ENCODE measurements at regions not wholly inside any gene's neighbourhood (a gene's known extent, or its start where the extent isn't known, plus 50 kb on each side); places are given as distances from the start of the nearest gene placed in this dataset.

DNA sequence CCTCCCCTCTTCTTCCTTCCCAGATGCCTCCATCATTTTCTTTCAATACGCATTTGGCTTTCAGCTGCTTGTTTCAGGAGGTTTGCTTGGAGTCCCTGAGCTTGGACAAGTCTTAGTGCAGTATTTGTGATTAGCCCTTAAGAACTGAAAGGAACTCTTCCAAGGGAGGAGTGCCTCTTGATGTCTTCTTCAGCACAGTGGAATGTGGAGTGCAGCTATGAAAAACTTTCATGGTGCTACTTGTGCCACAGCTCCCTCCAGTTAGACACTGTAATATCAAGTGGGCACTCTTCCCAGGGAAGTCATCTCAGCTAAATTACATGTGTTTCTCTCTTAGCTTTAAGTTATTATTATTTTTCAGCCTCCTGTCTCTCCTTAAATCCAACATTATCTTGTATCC is 173.1 kb downstream of the NECTIN3 start:
- H3K27me3 Mint-ChIP-seq (ENCODE audit: low read depth in 2 of 2) = no peaks in the 10 kb centered on the region
- H3K9me3 Mint-ChIP-seq = peaks cover 0 to 3% of the 10 kb centered on the region in 2 donors
- H3K4me1 Mint-ChIP-seq = peaks cover 9 to 17% of the 10 kb centered on the region in 2 donors
- Histone ChIP-seq H3K4me1 (ENCODE audit: control insufficient read depth, insufficient read depth, low read length) (no peaks in the 10 kb centered on the region), H3K9me3 (ENCODE audit: control insufficient read depth, insufficient read depth, low read length) (peaks cover 10% of the 10 kb centered on the region), H3K27me3 (ENCODE audit: control insufficient read depth, insufficient read depth, low read length) (no peaks in the 10 kb centered on the region), H3K27ac (ENCODE audit: low read length) (no peak overlapping the region), H3K36me3 (ENCODE audit: control insufficient read depth, insufficient read depth, low read length) (no peaks in the 10 kb centered on the region), H3K4me3 (ENCODE audit: low read length) (no peak overlapping the region)
- no peak overlapping the region for H3K27ac Mint-ChIP-seq
- ATAC-seq (no peak), DNase-seq (no peak)
- no peak for TF ChIP-seq CTCF (IDR thresholded peaks at IDR 0.05)
- no peak overlapping the region for H3K4me3 Mint-ChIP-seq
- no peaks in the 10 kb centered on the region for H3K36me3 Mint-ChIP-seq
- intact Hi-C loops (cut with micrococcal nuclease) = no loop called here
- WGBS (ENCODE audit: insufficient coverage) = 86% methylated on average over 1 of the region's 1 CpG

DNA sequence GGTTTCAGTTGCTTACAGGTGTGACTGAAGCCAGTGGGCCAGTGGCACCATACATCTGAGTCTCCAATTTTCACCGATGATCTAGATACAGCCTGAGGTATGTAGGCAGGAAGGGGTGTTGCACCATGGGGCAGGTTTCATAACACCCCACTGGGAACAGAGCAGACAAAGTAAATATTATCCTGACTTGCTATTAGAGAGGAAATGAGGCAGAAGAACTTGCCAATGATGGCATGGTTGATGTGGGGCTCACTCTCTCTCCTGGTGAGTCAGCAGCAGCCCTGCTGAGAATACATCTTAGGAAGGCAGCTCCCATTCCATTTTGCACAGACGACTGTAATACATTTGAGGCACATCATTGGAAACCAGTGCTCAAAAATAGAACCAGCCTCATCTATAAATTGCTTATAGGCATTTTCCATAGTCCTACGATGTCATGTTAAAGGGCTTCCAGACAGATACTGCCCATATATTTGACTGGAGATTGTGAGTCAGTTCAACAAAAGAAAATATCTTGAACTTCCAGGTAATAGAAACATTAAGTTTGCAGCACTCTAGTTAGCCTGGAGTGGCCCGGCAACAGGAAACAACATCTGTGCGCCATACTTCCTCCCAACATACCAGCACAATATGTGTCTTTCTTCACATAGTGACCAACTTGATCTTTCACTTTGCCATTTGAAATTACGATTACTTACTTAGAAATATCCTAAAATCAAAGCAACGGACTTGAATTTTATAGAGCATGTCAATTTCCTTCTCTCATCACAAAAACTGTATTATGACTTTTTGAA is 175.5 kb downstream of the NECTIN3 start:
- intact Hi-C loops (cut with micrococcal nuclease) = no loop called here
- WGBS (ENCODE audit: insufficient coverage) = 71% methylated on average over 6 of the region's 7 CpGs

GRCh38 chr3:111248406-111248805 is 176.8 kb downstream of the NECTIN3 start:
- peaks cover 0 to 2% of the 10 kb centered on the region in 2 donors for H3K27me3 Mint-ChIP-seq (ENCODE audit: low read depth in 2 of 2)
- no peaks in the 10 kb centered on the region for H3K9me3 ChIP-seq (ENCODE audit: control insufficient read depth, insufficient read depth, low read length)
- no peak for DNase-seq

More for the DNA sequence above, 175.5 kb downstream of the NECTIN3 start:
- no peak overlapping the region for H3K4me3 ChIP-seq (ENCODE audit: low read length)
- no peaks in the 10 kb centered on the region for H3K36me3 ChIP-seq (ENCODE audit: control insufficient read depth, insufficient read depth, low read length)
- no peaks in the 10 kb centered on the region for H3K27me3 ChIP-seq (ENCODE audit: control insufficient read depth, insufficient read depth, low read length)
- H3K27ac ChIP-seq (ENCODE audit: low read length) = no peak overlapping the region
- no peak for DNase-seq
- Mint-ChIP-seq H3K4me1 (peaks cover 9 to 15% of the 10 kb centered on the region in 2 donors), H3K9me3 (peaks cover 0 to 3% of the 10 kb centered on the region in 2 donors), H3K27me3 (ENCODE audit: low read depth in 2 of 2) (peaks cover 0 to 2% of the 10 kb centered on the region in 2 donors), H3K27ac (no peak overlapping the region), H3K36me3 (no peaks in the 10 kb centered on the region), H3K4me3 (no peak overlapping the region)
- H3K4me1 ChIP-seq (ENCODE audit: control insufficient read depth, insufficient read depth, low read length) = no peaks in the 10 kb centered on the region
- no peak for ATAC-seq
- peaks cover 10% of the 10 kb centered on the region for H3K9me3 ChIP-seq (ENCODE audit: control insufficient read depth, insufficient read depth, low read length)
- no peak for TF ChIP-seq CTCF (IDR thresholded peaks at IDR 0.05)

More at GRCh38 chr3:111248406-111248805, 176.8 kb downstream of the NECTIN3 start:
- H3K9me3 Mint-ChIP-seq = peaks cover 0 to 3% of the 10 kb centered on the region in 2 donors
- no peak for TF ChIP-seq CTCF (IDR thresholded peaks at IDR 0.05)
- Histone ChIP-seq H3K27ac (ENCODE audit: low read length) (no peak overlapping the region), H3K36me3 (ENCODE audit: control insufficient read depth, insufficient read depth, low read length) (no peaks in the 10 kb centered on the region), H3K4me1 (ENCODE audit: control insufficient read depth, insufficient read depth, low read length) (no peaks in the 10 kb centered on the region), H3K27me3 (ENCODE audit: control insufficient read depth, insufficient read depth, low read length) (no peaks in the 10 kb centered on the region), H3K4me3 (ENCODE audit: low read length) (no peak overlapping the region)
- peaks cover 18 to 27% of the 10 kb centered on the region in 2 donors for H3K4me1 Mint-ChIP-seq
- H3K4me3 Mint-ChIP-seq = no peak overlapping the region
- intact Hi-C loops (cut with micrococcal nuclease) = no loop called here
- no peaks in the 10 kb centered on the region for H3K36me3 Mint-ChIP-seq
- ATAC-seq = no peak
- WGBS (ENCODE audit: insufficient coverage) = no CpG with 5 or more reads among the region's 1 CpG
- no peak overlapping the region for H3K27ac Mint-ChIP-seq
